K562 (cell line): ENCODE measurements at regions not wholly inside any gene's neighbourhood (a gene's known extent, or its start where the extent isn't known, plus 50 kb on each side); places are given as distances from the start of the nearest gene placed in this dataset.

Source experiments
- CBX8 ChIP-seq: fragments of 200-600 bp; sonication (generic); IDR thresholded peaks from 2 replicates; pipeline ENCODE4 v1.6.1; 2012; ENCODE audit warnings: borderline replicate concordance, mixed run types, low read depth, mild to moderate bottlenecking, moderate library complexity, mixed read lengths, low read length, control low read depth, inconsistent platforms; ENCODE audit not compliant: poor library complexity, severe bottlenecking; ENCODE audit errors: extremely low read depth
- SP2 ChIP-seq: IDR thresholded peaks from 2 replicates; pipeline ENCODE4 v1.6.1; 2011; ENCODE audit warnings: mild to moderate bottlenecking, low read depth, low read length, moderate library complexity; ENCODE audit not compliant: poor library complexity, severe bottlenecking; ENCODE audit errors: extremely low read depth

GRCh38 chrX:129115935-129116334, 407.4 kb downstream of the SMARCA1 start:
- no peak for TF ChIP-seq CBX8
- TF ChIP-seq SP2, result no peak
